Neural cell (in vitro differentiated cells): ENCODE measurements at regions not wholly inside any gene's neighbourhood (a gene's known extent, or its start where the extent isn't known, plus 50 kb on each side); places are given as distances from the start of the nearest gene placed in this dataset.

Source experiments
- CTCF ChIP-seq: fragments of 450-650 bp; IDR thresholded peaks from 2 replicates; pipeline ENCODE4 v1.5.1; 2014; ENCODE audit warnings: antibody characterized with exemption, mild to moderate bottlenecking, moderate library complexity; ENCODE audit not compliant: poor library complexity, severe bottlenecking
- RAD21 ChIP-seq: fragments of 450-650 bp; conservative IDR thresholded peaks from 2 replicates; pipeline ENCODE4 v1.6.1; 2014; ENCODE audit warnings: antibody characterized with exemption, mild to moderate bottlenecking, moderate library complexity
- TAF1 ChIP-seq: IDR thresholded peaks from 2 replicates; pipeline ENCODE4 v1.6.1; 2012; ENCODE audit warnings: low read depth

DNA sequence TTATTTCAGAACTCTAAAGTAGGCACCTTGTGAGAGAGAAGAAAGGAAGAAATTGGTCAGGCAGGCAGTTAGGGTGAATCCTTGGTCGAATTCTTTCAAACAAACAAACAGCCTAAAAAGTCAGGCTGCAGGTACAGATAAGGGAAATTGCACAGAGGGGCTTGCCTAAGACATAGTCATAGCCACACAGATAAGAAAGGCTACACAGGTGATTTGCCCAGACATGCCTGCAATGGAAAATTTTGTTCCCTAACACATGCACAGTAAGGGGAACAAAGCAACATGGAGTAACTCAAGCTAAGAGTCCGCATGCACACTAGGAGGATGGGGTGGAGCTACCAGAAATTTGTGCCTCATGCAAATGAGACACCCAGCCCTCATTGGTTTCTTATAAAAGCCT lies 91.4 kb upstream of the TUSC7 start:
- TF ChIP-seq CTCF (no peak), RAD21 (no peak), TAF1 (no peak)
